Non-pigmented ciliary epithelial cell (primary cell): ENCODE measurements at regions not wholly inside any gene's neighbourhood (a gene's known extent, or its start where the extent isn't known, plus 50 kb on each side); places are given as distances from the start of the nearest gene placed in this dataset.
"Not testable (repeated sequence)": the region's sequence is repeated elsewhere in the genome, so short reads cannot be mapped to it uniquely, and the experiment has no call there.

Source experiments
- DNase-seq: peaks from one replicate; pipeline ENCODE4 v3.0.0-alpha.2; 2010; ENCODE audit warnings: low read depth

- no peak for DNase-seq
Measured at GRCh38 chr3:30299674-30300385, 306.6 kb upstream of the TGFBR2 start.

GRCh38 chr3:30300809-30301208 lies 305.6 kb upstream of the TGFBR2 start:
- no peak for DNase-seq

- DNase-seq = no peak
Measured at GRCh38 chr3:30302027-30302426, 304.4 kb upstream of the TGFBR2 start.

- DNase-seq = no peak
Measured at GRCh38 chr3:30303770-30304169, 302.6 kb upstream of the TGFBR2 start.

- DNase-seq = no peak
Measured at GRCh38 chr3:30305021-30305420, 301.4 kb upstream of the TGFBR2 start.

- DNase-seq = no peak
Measured at GRCh38 chr3:30306896-30307295, 299.5 kb upstream of the TGFBR2 start.

- no peak for DNase-seq
Measured at GRCh38 chr3:30307372-30307950, 298.9 kb upstream of the TGFBR2 start.

GRCh38 chr3:30308131-30308530 lies 298.3 kb upstream of the TGFBR2 start:
- no peak for DNase-seq

GRCh38 chr3:30309961-30310954 lies 296.1 kb upstream of the TGFBR2 start:
- DNase-seq = no peak

GRCh38 chr3:30311781-30312180 lies 294.6 kb upstream of the TGFBR2 start:
- DNase-seq = no peak

- DNase-seq = no peak
Measured at GRCh38 chr3:30313840-30314239, 292.6 kb upstream of the TGFBR2 start.

- DNase-seq = no peak
Measured at GRCh38 chr3:30314757-30315325, 291.6 kb upstream of the TGFBR2 start.

GRCh38 chr3:30315447-30315846 lies 291.0 kb upstream of the TGFBR2 start:
- DNase-seq = no peak

- DNase-seq = no peak
Measured at GRCh38 chr3:30317561-30317960, 288.8 kb upstream of the TGFBR2 start.

GRCh38 chr3:30318110-30318509 lies 288.3 kb upstream of the TGFBR2 start:
- no peak for DNase-seq

- no peak for DNase-seq
Measured at GRCh38 chr3:30319713-30320112, 286.7 kb upstream of the TGFBR2 start.

- DNase-seq = no peak
Measured at GRCh38 chr3:30320392-30320791, 286.0 kb upstream of the TGFBR2 start.

- no peak for DNase-seq
Measured at GRCh38 chr3:30321065-30321464, 285.3 kb upstream of the TGFBR2 start.

- not testable (repeated sequence) for DNase-seq
Measured at GRCh38 chr3:30323649-30324048, 282.8 kb upstream of the TGFBR2 start.

- DNase-seq = no peak
Measured at GRCh38 chr3:30324587-30324986, 281.8 kb upstream of the TGFBR2 start.

- not testable (repeated sequence) for DNase-seq
Measured at GRCh38 chr3:30327976-30328375, 278.4 kb upstream of the TGFBR2 start.

- DNase-seq = not testable (repeated sequence)
Measured at GRCh38 chr3:30328935-30329334, 277.5 kb upstream of the TGFBR2 start.
